ENCODE measurements at regions not wholly inside any gene's neighbourhood (a gene's known extent, or its start where the extent isn't known, plus 50 kb on each side); places are given as distances from the start of the nearest gene placed in this dataset.
"Not testable (repeated sequence)": the region's sequence is repeated elsewhere in the genome, so short reads cannot be mapped to it uniquely, and the experiment has no call there.

DNA sequence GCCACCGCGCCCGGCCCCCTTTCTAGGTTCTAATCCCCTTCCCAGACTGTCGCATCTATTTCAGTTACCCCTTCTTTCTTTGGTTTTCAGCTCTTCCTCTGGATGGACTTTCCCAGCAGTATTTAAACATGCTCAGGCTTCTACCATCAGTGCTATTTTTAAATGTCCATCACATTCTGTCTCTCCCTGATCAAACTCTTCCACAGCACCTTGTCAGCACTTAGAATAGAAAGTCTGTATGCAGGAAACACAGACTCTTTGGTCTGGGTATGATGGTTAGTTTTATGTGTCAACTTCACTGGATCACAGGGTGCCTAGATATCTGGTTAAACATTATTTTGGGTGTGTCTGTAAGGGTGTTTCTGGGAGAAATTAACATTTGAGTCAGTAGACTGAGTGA is 297.8 kb upstream of the ECI2 start:
- Mint-ChIP-seq H3K36me3 (ENCODE audit: low read depth) (no peaks in the 10 kb centered on the region), H3K4me3 (no peak overlapping the region), H3K27me3 (ENCODE audit: insufficient read depth) (peaks cover 6% of the 10 kb centered on the region), H3K4me1 (ENCODE audit: low read depth) (no peaks in the 10 kb centered on the region), H3K27ac (no peak overlapping the region), H3K9me3 (no peaks in the 10 kb centered on the region)
- no peak for DNase-seq
- TF ChIP-seq CTCF (IDR thresholded peaks at IDR 0.05): no peak

GRCh38 chr6:4426968-4427367 is 291.6 kb upstream of the ECI2 start:
- no peak overlapping the region for H3K27ac Mint-ChIP-seq
- H3K36me3 Mint-ChIP-seq (ENCODE audit: low read depth): peaks cover 4% of the 10 kb centered on the region; the same call in 1 of the 2 replicates
- TF ChIP-seq CTCF (IDR thresholded peaks at IDR 0.05): no peak
- H3K9me3 Mint-ChIP-seq: no peaks in the 10 kb centered on the region; the same call in 1 of the 2 replicates
- no peaks in the 10 kb centered on the region for H3K4me1 Mint-ChIP-seq (ENCODE audit: low read depth)
- H3K27me3 Mint-ChIP-seq (ENCODE audit: insufficient read depth): peaks cover 2% of the 10 kb centered on the region; the same call in 1 of the 2 replicates
- no peak overlapping the region for H3K4me3 Mint-ChIP-seq
- no peak for DNase-seq

DNA sequence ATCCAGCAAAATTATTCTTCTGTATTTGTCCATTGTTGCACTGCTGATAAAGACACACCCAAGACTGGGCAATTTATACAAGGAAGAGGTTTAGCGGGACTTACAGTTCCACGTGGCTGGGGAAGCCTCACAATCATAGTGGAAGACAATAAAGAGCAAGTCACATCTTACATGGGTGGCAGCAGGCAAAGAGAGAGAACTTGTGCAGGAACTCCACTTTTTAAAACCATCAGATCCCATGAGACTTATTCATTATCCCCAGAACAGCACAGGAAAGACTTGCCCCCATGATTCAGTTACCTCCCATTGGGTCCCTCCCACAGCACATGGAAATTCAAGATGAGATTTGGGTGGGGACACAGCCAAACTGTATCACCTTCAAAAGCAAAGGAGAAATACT is 286.5 kb upstream of the ECI2 start:
- Mint-ChIP-seq H3K4me1 (ENCODE audit: low read depth) (no peaks in the 10 kb centered on the region), H3K4me3 (no peak overlapping the region), H3K36me3 (ENCODE audit: low read depth) (peaks cover 9% of the 10 kb centered on the region; the same call in 1 of the 2 replicates), H3K27me3 (ENCODE audit: insufficient read depth) (no peaks in the 10 kb centered on the region), H3K9me3 (peaks cover 4% of the 10 kb centered on the region; the same call in 1 of the 2 replicates), H3K27ac (no peak overlapping the region)
- DNase-seq: no peak
- no peak for TF ChIP-seq CTCF (IDR thresholded peaks at IDR 0.05)

DNA sequence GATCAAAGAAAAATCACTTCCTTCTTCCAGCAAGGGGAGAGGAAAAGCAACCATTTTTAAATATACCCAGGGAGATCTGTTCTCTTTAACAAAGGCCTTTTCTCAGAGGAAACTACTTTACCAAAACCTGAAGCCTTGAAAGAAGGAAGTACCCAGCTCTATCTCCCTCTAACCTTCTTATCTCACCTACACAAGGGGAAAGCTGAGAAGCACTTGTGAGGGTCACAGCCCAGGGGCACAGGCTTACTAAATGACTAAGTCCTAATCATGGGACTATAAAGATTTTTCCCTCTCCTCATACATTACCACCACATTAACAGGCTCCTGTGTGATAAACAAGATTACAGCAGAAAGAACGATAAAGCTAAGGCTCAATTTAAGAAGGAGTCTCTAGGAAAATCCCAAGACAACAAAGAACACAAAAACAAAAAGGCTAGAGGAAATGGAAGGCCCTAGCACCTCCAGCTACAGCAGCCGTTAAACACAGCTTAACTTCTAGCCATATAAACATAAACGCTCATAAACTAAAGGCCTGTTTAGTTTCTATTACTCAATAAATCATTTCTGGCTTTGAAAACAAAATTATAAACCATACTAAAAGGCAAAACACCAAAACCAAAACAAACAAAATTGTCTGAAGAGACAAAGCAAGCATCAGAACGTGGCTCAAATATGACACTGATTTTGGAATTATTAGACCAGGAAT is 284.9 kb upstream of the ECI2 start:
- Mint-ChIP-seq H3K36me3 (ENCODE audit: low read depth) (peaks cover 9% of the 10 kb centered on the region; the same call in 1 of the 2 replicates), H3K27me3 (ENCODE audit: insufficient read depth) (no peaks in the 10 kb centered on the region), H3K9me3 (peaks cover 4% of the 10 kb centered on the region; the same call in 1 of the 2 replicates), H3K27ac (no peak overlapping the region), H3K4me1 (ENCODE audit: low read depth) (no peaks in the 10 kb centered on the region), H3K4me3 (no peak overlapping the region)
- TF ChIP-seq CTCF (IDR thresholded peaks at IDR 0.05): no peak
- DNase-seq: no peak

DNA sequence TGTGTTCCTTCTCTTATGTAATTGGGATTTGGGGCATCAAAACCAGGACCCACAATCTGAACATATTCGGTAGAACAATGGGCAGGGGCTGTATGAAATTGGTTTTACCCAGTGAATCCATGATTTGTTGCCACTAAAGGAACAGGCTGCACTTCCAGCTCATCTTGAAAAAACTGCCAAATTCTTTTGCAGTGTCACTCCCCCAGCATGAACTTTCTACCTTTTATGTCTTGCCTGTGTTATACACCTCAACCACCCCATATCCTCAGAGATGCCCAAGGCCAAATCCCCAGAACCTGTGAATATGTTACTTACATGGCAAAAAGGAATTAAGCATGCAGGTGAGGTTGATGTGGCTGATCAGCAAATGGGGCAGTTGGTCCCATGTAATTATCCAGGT is 280.2 kb upstream of the ECI2 start:
- Mint-ChIP-seq H3K27ac (no peak overlapping the region), H3K4me3 (no peak overlapping the region), H3K4me1 (ENCODE audit: low read depth) (peaks cover 14% of the 10 kb centered on the region), H3K9me3 (peaks cover 4% of the 10 kb centered on the region; the same call in 1 of the 2 replicates), H3K36me3 (ENCODE audit: low read depth) (0 out of 2 replicates have a peak, but pooled peaks cover 5% of the 10 kb centered on the region), H3K27me3 (ENCODE audit: insufficient read depth) (no peaks in the 10 kb centered on the region)
- no peak for TF ChIP-seq CTCF (IDR thresholded peaks at IDR 0.05)
- no peak for DNase-seq

DNA sequence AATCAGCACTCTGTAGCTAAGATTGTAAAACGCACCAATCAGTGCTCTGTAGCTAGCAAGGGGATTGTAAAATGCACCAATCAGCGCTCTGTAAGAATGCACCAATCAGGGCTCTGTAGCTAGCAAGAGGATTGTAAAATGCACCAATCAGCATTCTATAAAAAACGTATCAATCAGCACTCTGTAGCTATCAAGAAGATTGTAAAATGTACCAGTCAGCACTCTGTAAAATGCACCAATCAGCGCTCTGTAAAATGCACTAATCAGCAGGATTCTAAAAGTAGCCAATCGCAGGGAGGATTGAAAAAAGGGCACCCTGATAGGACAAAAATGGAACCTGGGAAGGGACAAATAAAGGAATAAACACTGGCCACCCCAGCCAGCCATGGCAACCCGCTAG is 278.7 kb upstream of the ECI2 start:
- peaks cover 14% of the 10 kb centered on the region for H3K4me1 Mint-ChIP-seq (ENCODE audit: low read depth)
- not testable (repeated sequence) for H3K4me3 Mint-ChIP-seq

More for the DNA sequence above, 278.7 kb upstream of the ECI2 start:
- not testable (repeated sequence) for DNase-seq; H3K36me3 Mint-ChIP-seq (ENCODE audit: low read depth); H3K27ac Mint-ChIP-seq; H3K9me3 Mint-ChIP-seq; H3K27me3 Mint-ChIP-seq (ENCODE audit: insufficient read depth)
